ENCODE measurements at regions not wholly inside any gene's neighbourhood (a gene's known extent, or its start where the extent isn't known, plus 50 kb on each side); places are given as distances from the start of the nearest gene placed in this dataset.

- TF ChIP-seq ZFP41 (CRISPR knock-in tag; IDR thresholded peaks at IDR 0.05; ENCODE audit: borderline replicate concordance): no peak
- TF ChIP-seq NFATC3 (CRISPR knock-in tag; IDR thresholded peaks at IDR 0.05): 0 out of 2 replicates have a peak, but pooled peaks have one; percentile 22
- 0 out of 2 replicates have a peak, but pooled peaks have one; percentile 52 for TF ChIP-seq ZNF580 (CRISPR knock-in tag; IDR thresholded peaks at IDR 0.05; ENCODE audit: borderline replicate concordance, low read depth)
- no peak for TF ChIP-seq TCF12 (IDR thresholded peaks at IDR 0.05)
- no peak; the same call in 1 of the 2 replicates for TF ChIP-seq TCF12 (CRISPR knock-in tag; IDR thresholded peaks at IDR 0.05)
- no peak for TF ChIP-seq KLF12 (CRISPR knock-in tag; IDR thresholded peaks at IDR 0.05; ENCODE audit: borderline replicate concordance)
- no peak for TF ChIP-seq GPN1 (CRISPR knock-in tag; IDR thresholded peaks at IDR 0.05; ENCODE audit: borderline replicate concordance)
- peak; percentile 86; the same call in 1 of the 2 replicates for TF ChIP-seq ZNF331 (CRISPR knock-in tag; IDR thresholded peaks at IDR 0.05)
- TF ChIP-seq ZNF142 (CRISPR knock-in tag; IDR thresholded peaks at IDR 0.05): no peak
- TF ChIP-seq KLF11 (CRISPR knock-in tag; IDR thresholded peaks at IDR 0.05): no peak
- TF ChIP-seq REL (CRISPR knock-in tag; conservative IDR thresholded peaks at IDR 0.05): no peak
- peak; percentile 83 for TF ChIP-seq SMAD3 (CRISPR knock-in tag; IDR thresholded peaks at IDR 0.05)
- TF ChIP-seq NR2F2 (IDR thresholded peaks at IDR 0.05; ENCODE audit: borderline replicate concordance, low read depth): peak; percentile 86; the same call in 1 of the 2 replicates
- no peak for TF ChIP-seq CENPX (CRISPR knock-in tag; IDR thresholded peaks at IDR 0.05)
- no peak for TF ChIP-seq SSRP1 (CRISPR knock-in tag; IDR thresholded peaks at IDR 0.05)
- no peak for TF ChIP-seq ZIK1 (CRISPR knock-in tag; IDR thresholded peaks at IDR 0.05; ENCODE audit: borderline replicate concordance, low read depth)
- TF ChIP-seq ZNF670 (CRISPR knock-in tag; IDR thresholded peaks at IDR 0.05; ENCODE audit: borderline replicate concordance): no peak
- TF ChIP-seq ZNF224 (CRISPR knock-in tag; IDR thresholded peaks at IDR 0.05): no peak
- peak; percentile 61; the same call in 1 of the 2 replicates for TF ChIP-seq PATZ1 (CRISPR knock-in tag; IDR thresholded peaks at IDR 0.05)
- no peak for TF ChIP-seq GTF3A (CRISPR knock-in tag; conservative IDR thresholded peaks at IDR 0.05)
- 0 out of 2 replicates have a peak, but pooled peaks have one; percentile 11 for TF ChIP-seq ZNF510 (CRISPR knock-in tag; IDR thresholded peaks at IDR 0.05; ENCODE audit: low read depth)
Observed at GRCh38 chr17:59513934-59514841, 51.2 kb upstream of the DHX40 start (continued).
